ENCODE measurements at regions not wholly inside any gene's neighbourhood (a gene's known extent, or its start where the extent isn't known, plus 50 kb on each side); places are given as distances from the start of the nearest gene placed in this dataset.

DNA sequence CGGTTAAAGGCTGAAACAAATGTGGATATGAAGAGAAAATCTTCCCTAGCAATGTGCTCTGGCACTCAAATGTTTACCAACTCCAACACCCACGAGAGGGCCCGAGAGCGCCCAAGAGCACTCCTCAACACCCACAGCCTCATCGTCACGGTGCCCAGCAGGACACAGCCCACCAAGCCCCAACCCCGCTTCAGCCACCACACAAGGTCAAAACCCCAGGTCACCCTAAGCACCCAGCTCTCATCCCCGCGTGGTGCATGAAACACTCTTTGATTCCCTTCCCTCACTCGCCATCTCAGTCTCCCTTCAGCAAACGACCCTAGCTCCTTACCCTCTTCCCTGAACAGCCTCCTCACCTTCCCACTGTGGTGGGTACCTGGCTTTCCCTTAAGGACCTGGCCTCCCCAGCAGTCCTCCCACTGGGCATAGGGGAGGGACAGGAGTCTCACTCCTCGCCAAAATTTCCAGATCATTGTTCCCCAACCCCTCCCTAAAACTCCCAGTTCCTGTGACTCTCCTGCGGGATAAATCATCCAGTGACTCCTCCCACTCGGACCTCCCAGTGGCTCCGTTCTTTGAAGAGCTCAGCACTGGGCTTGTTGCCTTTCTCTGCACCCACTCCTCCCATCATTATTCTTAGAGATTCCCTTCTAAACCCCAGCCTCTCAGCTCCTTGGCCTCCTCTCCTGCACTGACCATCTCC, 170.4 kb upstream of the SYT6 start:
- TF ChIP-seq, protein P1, sequence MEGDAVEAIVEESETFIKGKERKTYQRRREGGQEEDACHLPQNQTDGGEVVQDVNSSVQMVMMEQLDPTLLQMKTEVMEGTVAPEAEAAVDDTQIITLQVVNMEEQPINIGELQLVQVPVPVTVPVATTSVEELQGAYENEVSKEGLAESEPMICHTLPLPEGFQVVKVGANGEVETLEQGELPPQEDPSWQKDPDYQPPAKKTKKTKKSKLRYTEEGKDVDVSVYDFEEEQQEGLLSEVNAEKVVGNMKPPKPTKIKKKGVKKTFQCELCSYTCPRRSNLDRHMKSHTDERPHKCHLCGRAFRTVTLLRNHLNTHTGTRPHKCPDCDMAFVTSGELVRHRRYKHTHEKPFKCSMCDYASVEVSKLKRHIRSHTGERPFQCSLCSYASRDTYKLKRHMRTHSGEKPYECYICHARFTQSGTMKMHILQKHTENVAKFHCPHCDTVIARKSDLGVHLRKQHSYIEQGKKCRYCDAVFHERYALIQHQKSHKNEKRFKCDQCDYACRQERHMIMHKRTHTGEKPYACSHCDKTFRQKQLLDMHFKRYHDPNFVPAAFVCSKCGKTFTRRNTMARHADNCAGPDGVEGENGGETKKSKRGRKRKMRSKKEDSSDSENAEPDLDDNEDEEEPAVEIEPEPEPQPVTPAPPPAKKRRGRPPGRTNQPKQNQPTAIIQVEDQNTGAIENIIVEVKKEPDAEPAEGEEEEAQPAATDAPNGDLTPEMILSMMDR (IDR thresholded peaks at IDR 0.05), result no peak
- no peak for TF ChIP-seq POLR2A (IDR thresholded peaks at IDR 0.05)

All from testis (tissue), 2 donors.